ENCODE measurements at regions not wholly inside any gene's neighbourhood (a gene's known extent, or its start where the extent isn't known, plus 50 kb on each side); places are given as distances from the start of the nearest gene placed in this dataset.
"Not testable (repeated sequence)": the region's sequence is repeated elsewhere in the genome, so short reads cannot be mapped to it uniquely, and the experiment has no call there.

GRCh38 chr1:19024532-19024931 lies 68.1 kb upstream of the IFFO2 start:
- TF ChIP-seq, protein P1, sequence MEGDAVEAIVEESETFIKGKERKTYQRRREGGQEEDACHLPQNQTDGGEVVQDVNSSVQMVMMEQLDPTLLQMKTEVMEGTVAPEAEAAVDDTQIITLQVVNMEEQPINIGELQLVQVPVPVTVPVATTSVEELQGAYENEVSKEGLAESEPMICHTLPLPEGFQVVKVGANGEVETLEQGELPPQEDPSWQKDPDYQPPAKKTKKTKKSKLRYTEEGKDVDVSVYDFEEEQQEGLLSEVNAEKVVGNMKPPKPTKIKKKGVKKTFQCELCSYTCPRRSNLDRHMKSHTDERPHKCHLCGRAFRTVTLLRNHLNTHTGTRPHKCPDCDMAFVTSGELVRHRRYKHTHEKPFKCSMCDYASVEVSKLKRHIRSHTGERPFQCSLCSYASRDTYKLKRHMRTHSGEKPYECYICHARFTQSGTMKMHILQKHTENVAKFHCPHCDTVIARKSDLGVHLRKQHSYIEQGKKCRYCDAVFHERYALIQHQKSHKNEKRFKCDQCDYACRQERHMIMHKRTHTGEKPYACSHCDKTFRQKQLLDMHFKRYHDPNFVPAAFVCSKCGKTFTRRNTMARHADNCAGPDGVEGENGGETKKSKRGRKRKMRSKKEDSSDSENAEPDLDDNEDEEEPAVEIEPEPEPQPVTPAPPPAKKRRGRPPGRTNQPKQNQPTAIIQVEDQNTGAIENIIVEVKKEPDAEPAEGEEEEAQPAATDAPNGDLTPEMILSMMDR (IDR thresholded peaks at IDR 0.05; ENCODE audit: low read depth, low read length), result no peak
- H3K4me3 ChIP-seq (replicated peaks in 1 of 2; ENCODE audit: low read depth in 2 of 2, low read length in 2 of 2), result no peak overlapping the region

DNA sequence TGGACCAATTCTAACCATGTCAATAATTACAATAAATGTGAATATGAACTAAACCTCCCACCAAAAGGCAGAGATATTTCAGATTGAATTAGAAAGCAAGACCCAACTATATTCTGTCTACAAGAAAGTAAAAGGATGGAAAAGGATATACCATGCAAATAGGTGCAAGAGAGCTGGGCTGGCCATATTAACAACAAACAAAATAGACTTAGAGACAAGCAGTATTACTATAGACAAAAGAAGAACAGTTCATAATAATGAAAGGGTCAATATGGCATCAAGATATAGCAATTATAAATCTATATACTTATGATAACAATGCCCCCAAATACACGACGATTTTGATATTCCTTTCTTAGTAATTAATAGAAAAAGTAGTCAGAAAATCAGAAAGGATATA lies 67.3 kb upstream of the IFFO2 start:
- TF ChIP-seq, protein P1 (IDR thresholded peaks at IDR 0.05; ENCODE audit: low read depth, low read length), result no peak
- H3K4me3 ChIP-seq (replicated peaks in 1 of 2; ENCODE audit: low read depth in 2 of 2, low read length in 2 of 2), result no peak overlapping the region
- no peak for DNase-seq (ENCODE audit: low read depth in 2 of 2)

More at GRCh38 chr1:19024532-19024931, 68.1 kb upstream of the IFFO2 start:
- no peak for DNase-seq (ENCODE audit: low read depth in 2 of 2)

DNA sequence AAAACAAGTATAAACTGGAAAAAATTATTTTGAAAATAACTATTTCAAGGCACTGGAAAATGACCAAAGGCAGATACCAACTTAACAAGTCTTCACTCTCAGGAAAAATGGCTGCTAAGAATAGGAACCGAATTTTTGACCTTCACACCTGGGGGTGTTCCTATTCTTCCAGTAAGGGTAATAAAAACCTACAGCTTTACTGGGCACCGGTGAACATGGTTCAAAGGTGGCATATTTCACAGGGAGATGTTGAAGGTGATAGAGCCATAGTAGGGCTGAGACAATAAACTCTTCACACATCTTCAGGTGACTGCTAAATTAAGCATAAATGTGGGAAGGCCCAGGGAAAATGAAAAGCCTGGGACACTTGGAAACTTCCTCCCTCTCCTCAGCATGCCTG lies 65.4 kb upstream of the IFFO2 start:
- no peak for DNase-seq (ENCODE audit: low read depth in 2 of 2)
- H3K4me3 ChIP-seq (replicated peaks in 1 of 2; ENCODE audit: low read depth in 2 of 2, low read length in 2 of 2), result no peak overlapping the region
- TF ChIP-seq, protein P1 (IDR thresholded peaks at IDR 0.05; ENCODE audit: low read depth, low read length), result no peak

DNA sequence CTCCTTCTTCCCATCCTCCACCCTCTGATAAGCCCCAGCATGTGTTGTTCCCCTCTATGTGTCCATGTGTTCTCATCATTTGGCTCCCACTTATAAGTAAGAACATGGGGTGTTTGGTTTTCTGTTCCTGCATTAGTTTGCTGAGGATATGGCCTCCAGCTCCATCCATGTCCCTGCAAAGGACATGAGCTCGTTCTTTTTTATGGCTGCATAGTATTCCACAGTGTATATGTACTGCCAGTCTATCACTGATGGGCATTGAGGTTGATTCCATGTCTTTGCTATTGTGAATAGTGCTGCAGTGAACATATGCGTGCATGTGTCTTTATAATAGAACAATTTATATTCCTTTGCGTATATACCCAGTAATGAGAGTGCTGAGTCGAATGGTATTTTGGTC lies 62.8 kb upstream of the IFFO2 start:
- DNase-seq (ENCODE audit: low read depth in 2 of 2); H3K4me3 ChIP-seq (replicated peaks in 1 of 2; ENCODE audit: low read depth in 2 of 2, low read length in 2 of 2): not testable (repeated sequence)

DNA sequence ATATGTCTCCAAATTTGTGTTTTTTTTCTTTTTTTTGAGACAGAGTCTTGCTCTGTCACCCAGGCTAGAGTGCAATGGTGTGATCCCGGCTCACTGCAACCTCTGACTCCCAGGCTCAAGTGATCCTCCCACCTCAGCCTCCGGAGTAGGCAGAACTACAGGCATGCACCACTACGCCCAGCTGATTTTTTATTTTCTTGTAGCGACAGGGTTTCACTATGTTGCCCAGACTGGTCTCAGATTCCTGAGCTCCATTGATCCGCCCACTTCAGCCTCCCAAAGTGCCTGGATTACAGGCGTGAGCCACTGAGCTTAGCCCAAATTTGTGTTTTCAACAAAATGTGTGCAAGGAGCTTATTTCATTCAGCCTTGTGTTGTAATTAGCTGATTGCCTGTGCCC lies 59.0 kb upstream of the IFFO2 start:
- H3K4me3 ChIP-seq (replicated peaks in 1 of 2; ENCODE audit: low read depth in 2 of 2, low read length in 2 of 2), result no peak overlapping the region
- TF ChIP-seq, protein P1 (IDR thresholded peaks at IDR 0.05; ENCODE audit: low read depth, low read length), result no peak
- DNase-seq (ENCODE audit: low read depth in 2 of 2), result no peak

DNA sequence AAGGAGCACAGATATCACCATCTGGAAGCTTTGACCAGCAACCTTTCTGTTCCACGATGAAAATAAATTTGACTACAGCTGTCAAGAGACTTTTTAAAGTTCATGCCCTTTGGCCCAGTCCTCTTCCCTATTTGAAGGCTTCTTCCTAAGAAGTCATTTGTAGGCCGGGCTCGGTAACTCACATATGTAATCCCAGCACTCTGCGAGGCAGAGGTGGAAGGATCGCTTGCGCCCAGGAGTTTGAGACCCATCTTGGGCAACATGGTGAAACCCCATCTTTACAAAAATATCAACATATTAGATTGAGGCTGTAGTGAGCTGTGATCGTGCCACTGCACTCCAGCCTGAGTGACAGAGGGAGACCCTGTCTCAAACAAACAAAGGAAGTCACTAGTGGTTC lies 58.3 kb upstream of the IFFO2 start:
- no peak overlapping the region for H3K4me3 ChIP-seq (replicated peaks in 1 of 2; ENCODE audit: low read depth in 2 of 2, low read length in 2 of 2)
- TF ChIP-seq, protein P1 (IDR thresholded peaks at IDR 0.05; ENCODE audit: low read depth, low read length), result no peak
- no peak for DNase-seq (ENCODE audit: low read depth in 2 of 2)

DNA sequence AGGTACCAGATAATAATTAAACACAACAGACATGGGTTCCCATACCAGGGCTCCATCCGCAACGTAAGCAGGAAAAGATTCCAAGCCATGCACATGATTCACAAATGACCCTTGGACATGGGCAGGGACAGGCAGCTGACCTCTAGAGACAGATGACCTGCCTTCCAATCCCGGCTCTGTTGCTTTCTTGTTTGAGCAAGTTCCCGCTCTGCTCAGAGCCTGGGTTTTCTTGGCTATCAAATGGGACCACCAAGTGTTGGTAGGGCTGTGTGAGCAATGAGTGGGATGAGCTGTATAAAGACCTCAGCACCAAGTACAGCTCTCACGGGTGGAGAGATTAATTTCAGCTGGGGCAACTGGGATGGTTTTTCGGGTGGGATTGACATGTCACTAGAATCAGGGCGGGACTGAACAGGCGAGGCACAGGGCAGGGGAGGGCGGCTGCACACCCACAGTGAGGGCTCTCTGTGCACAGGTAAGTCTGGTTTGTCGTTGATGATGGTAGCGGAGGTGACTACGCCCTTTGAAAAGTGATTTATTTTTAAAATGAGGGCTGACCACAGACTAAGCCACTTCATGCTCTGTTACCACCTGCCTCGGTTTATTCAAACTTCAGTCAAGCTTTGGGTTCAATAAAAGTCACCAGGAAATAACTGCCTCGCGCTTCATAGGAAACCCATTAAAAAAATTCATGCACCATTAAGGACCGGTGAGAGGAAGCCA lies 57.5 kb upstream of the IFFO2 start:
- no peak overlapping the region for H3K4me3 ChIP-seq (replicated peaks in 1 of 2; ENCODE audit: low read depth in 2 of 2, low read length in 2 of 2)
- no peak for DNase-seq (ENCODE audit: low read depth in 2 of 2)
- TF ChIP-seq, protein P1 (IDR thresholded peaks at IDR 0.05; ENCODE audit: low read depth, low read length), result no peak
